ENCODE measurements at regions not wholly inside any gene's neighbourhood (a gene's known extent, or its start where the extent isn't known, plus 50 kb on each side); places are given as distances from the start of the nearest gene placed in this dataset.

DNA sequence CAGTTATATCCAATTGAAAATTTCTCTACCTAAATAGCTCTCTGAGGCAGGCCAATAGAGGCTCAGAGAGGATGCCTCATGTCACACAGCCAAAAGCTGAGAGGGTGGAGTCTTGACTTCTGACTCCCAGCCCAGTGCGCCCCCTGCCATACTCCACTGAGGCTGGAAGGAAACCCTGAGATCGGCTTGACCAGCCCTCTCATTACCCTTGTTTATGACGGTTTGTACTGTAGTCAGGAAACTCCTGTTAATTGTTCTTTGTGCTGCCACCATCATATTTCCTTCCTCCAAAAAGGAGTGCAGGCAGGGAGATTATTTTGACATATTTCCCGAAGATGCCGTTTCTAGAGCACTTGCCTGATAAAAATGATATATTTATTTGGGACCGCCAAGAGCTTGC is 107.9 kb downstream of the AIPL1 start:
- intact Hi-C loops (cut with DNase I; ENCODE audit: low total_unique reads), result no loop called here
- TF ChIP-seq POLR2A (IDR thresholded peaks at IDR 0.05), result no peak
- TF ChIP-seq CTCF (IDR thresholded peaks at IDR 0.05), result no peak
- no peak overlapping the region for H3K4me3 ChIP-seq
- no peak overlapping the region for H3K27ac ChIP-seq
- WGBS, 2 donors, result 23 to 39% methylated on average over 6 of the region's 6 CpGs
- H3K36me3 ChIP-seq (ENCODE audit: low read depth, missing control alignments), result no peaks in the 10 kb centered on the region
- no peaks in the 10 kb centered on the region for H3K9me3 ChIP-seq
- H3K27me3 ChIP-seq, result no peaks in the 10 kb centered on the region
- no peaks in the 10 kb centered on the region for H3K4me1 ChIP-seq
- DNase-seq, result no peak

DNA sequence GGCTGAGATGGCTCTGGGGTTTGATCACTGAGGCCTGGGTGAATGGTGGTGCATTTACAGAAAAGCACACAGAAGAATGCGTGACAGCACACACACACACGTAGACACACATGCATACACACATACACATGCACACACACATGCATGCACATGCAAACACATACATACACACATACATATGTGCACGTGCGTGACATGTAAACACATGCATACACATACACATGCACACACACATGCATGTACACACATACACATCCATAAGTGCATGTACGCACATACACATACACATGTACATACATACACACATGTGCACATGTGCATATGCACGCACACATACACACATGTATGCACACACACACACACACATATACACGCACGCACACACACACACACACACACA is 108.4 kb downstream of the AIPL1 start:
- Histone ChIP-seq H3K4me3 (no peak overlapping the region), H3K4me1 (no peaks in the 10 kb centered on the region), H3K36me3 (ENCODE audit: low read depth, missing control alignments) (no peaks in the 10 kb centered on the region), H3K27me3 (no peaks in the 10 kb centered on the region), H3K9me3 (no peaks in the 10 kb centered on the region), H3K27ac (no peak overlapping the region)
- DNase-seq, result no peak
- no peak for TF ChIP-seq CTCF (IDR thresholded peaks at IDR 0.05)
- TF ChIP-seq POLR2A (IDR thresholded peaks at IDR 0.05), result no peak
- WGBS, 2 donors, result 74 to 77% methylated on average over 8 of the region's 8 CpGs
- intact Hi-C loops (cut with DNase I; ENCODE audit: low total_unique reads), result no loop called here

- DNase-seq, result no peak
- WGBS, 2 donors, result 71 to 79% methylated on average over 8 of the region's 8 CpGs
- no peak for TF ChIP-seq POLR2A (IDR thresholded peaks at IDR 0.05)
- Histone ChIP-seq H3K4me3 (no peak overlapping the region), H3K27ac (no peak overlapping the region), H3K9me3 (no peaks in the 10 kb centered on the region), H3K4me1 (no peaks in the 10 kb centered on the region), H3K36me3 (ENCODE audit: low read depth, missing control alignments) (no peaks in the 10 kb centered on the region), H3K27me3 (no peaks in the 10 kb centered on the region)
- intact Hi-C loops (cut with DNase I; ENCODE audit: low total_unique reads), result no loop called here
These were observed 109.2 kb downstream of the AIPL1 start for GRCh38 chr17:6325741-6326140.

- Histone ChIP-seq H3K36me3 (ENCODE audit: low read depth, missing control alignments) (no peaks in the 10 kb centered on the region), H3K4me1 (no peaks in the 10 kb centered on the region), H3K27ac (no peak overlapping the region), H3K9me3 (no peaks in the 10 kb centered on the region), H3K4me3 (no peak overlapping the region), H3K27me3 (no peaks in the 10 kb centered on the region)
- no peak for TF ChIP-seq POLR2A (IDR thresholded peaks at IDR 0.05)
- TF ChIP-seq CTCF (IDR thresholded peaks at IDR 0.05), result no peak
- WGBS, 2 donors, result 63 to 70% methylated on average over 4 to 6 of the region's 6 CpGs
- intact Hi-C loops (cut with DNase I; ENCODE audit: low total_unique reads), result no loop called here
- DNase-seq, result no peak
These were observed 109.9 kb downstream of the AIPL1 start for GRCh38 chr17:6325051-6325450.

DNA sequence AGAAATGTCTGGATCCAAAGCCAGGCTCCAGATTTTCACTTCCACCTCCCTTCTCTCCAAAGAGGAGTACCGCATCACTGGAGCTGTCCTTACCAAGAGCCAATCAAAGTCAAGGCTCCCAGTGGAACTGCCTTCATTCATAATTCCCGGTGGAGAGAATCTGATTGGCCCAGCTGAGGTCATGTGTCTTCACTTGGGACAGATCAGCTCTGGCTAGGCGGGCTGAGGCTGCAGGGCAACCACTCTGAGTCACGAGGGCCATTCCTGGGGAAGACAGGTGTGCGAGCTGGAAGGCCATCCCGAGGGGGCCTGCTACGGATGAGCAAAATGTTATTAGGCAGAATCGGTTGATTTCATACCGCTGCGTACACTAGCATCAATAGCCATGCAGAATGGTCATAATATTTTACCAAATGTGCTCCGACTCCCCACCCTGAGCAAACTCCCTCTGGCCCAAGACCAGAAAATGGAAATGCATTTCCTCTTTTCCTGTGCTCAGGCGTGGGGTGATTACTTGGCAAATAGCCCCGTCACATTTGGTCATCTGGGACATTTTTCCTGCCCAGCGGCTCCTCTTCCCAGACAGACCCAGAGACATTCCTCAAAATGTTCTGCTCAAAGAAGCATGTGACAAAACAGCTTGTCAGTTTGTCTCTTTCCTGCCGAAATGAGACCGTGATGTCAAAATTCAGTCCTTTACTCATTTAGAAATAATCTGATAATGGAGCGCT is 111.1 kb downstream of the AIPL1 start:
- intact Hi-C loops (cut with DNase I; ENCODE audit: low total_unique reads), result no loop called here
- no peaks in the 10 kb centered on the region for H3K27me3 ChIP-seq
- H3K4me1 ChIP-seq, result no peaks in the 10 kb centered on the region
- no peak overlapping the region for H3K4me3 ChIP-seq
- H3K36me3 ChIP-seq (ENCODE audit: low read depth, missing control alignments), result no peaks in the 10 kb centered on the region
- WGBS, 2 donors, result 38 to 57% methylated on average over 8 to 17 of the region's 17 CpGs
- DNase-seq, result peak; percentile 63
- no peaks in the 10 kb centered on the region for H3K9me3 ChIP-seq
- H3K27ac ChIP-seq, result no peak overlapping the region
- TF ChIP-seq CTCF (IDR thresholded peaks at IDR 0.05), result no peak
- TF ChIP-seq POLR2A (IDR thresholded peaks at IDR 0.05), result no peak

Data from testis (tissue), 2 donors.